Activated CD8-positive, alpha-beta T cell treated with anti-CD3 and anti-CD28 coated beads, Interleukin-2, amount 10 ng/mL, durations not matched to agents 7 days and 5 days (primary cell): ENCODE measurements at regions not wholly inside any gene's neighbourhood (a gene's known extent, or its start where the extent isn't known, plus 50 kb on each side); places are given as distances from the start of the nearest gene placed in this dataset.
"Not testable (repeated sequence)": the region's sequence is repeated elsewhere in the genome, so short reads cannot be mapped to it uniquely, and the experiment has no call there.

Experiments
- ATAC-seq: fragments of 150-1000 bp; cut with Tn5 transposase; one replicate; pipeline ENCODE4 v1.10.0; 2021; ENCODE audit warnings: moderate library complexity
- CTCF ChIA-PET: fragments of 350-600 bp; sonication (Branson Sonifier 250); formaldehyde crosslinking; loops from one replicate; lab custom pipeline; 2021; ENCODE audit warnings: antibody characterized with exemption; lab: Charles Lee
- POLR2A ChIA-PET: fragments of 350-600 bp; sonication (Branson Sonifier 250); formaldehyde crosslinking; loops from one replicate; lab custom pipeline; 2021; ENCODE audit warnings: antibody characterized with exemption; lab: Charles Lee
- DNase-seq: peaks from one replicate; pipeline ENCODE4 v3.0.0-alpha.2; 2020
- H3K27ac Mint-ChIP-seq: one replicate; pipeline ENCODE4 v1.8.0; 2021; ENCODE audit warnings: mild to moderate bottlenecking, mixed read lengths
- H3K27me3 Mint-ChIP-seq: one replicate; pipeline ENCODE4 v1.8.0; 2021; ENCODE audit warnings: low read depth, mixed read lengths
- H3K36me3 Mint-ChIP-seq: one replicate; pipeline ENCODE4 v1.8.0; 2021; ENCODE audit warnings: low read depth, mixed read lengths
- H3K4me1 Mint-ChIP-seq: one replicate; pipeline ENCODE4 v1.8.0; 2021; ENCODE audit warnings: low read depth, mixed read lengths
- H3K4me3 Mint-ChIP-seq: one replicate; pipeline ENCODE4 v1.8.0; 2021; ENCODE audit warnings: mild to moderate bottlenecking, mixed read lengths
- H3K9me3 Mint-ChIP-seq: one replicate; pipeline ENCODE4 v1.8.0; 2022; ENCODE audit warnings: mixed read lengths; ENCODE audit not compliant: insufficient read depth

DNA sequence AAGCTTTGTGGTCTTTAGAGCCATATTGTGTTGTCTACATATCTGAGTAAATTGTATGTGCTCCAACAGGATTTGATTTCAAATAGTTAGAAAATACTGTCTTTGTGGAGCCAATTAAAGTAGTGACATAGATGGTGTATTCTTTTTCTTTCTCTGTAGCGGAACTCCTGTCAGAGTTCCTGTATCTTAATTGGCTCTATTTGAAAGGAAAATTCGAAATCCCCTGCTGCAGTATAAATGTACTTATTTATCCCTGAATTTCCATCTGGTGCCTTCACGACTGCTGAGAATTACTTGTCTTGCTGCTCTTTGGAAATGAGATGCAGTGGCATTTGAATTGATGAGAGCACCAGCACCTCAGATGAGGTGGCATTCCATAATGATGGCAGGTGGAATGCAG, 546.7 kb upstream of the SGCD start:
- no peaks in the 10 kb centered on the region for H3K9me3 Mint-ChIP-seq
- POLR2A ChIA-PET, result no interaction called here
- no peak overlapping the region for H3K4me3 Mint-ChIP-seq
- no peaks in the 10 kb centered on the region for H3K4me1 Mint-ChIP-seq
- no peak overlapping the region for H3K27ac Mint-ChIP-seq
- DNase-seq (no peak), ATAC-seq (no peak)
- H3K36me3 Mint-ChIP-seq, result no peaks in the 10 kb centered on the region
- CTCF ChIA-PET, result no interaction called here
- H3K27me3 Mint-ChIP-seq, result no peaks in the 10 kb centered on the region

DNA sequence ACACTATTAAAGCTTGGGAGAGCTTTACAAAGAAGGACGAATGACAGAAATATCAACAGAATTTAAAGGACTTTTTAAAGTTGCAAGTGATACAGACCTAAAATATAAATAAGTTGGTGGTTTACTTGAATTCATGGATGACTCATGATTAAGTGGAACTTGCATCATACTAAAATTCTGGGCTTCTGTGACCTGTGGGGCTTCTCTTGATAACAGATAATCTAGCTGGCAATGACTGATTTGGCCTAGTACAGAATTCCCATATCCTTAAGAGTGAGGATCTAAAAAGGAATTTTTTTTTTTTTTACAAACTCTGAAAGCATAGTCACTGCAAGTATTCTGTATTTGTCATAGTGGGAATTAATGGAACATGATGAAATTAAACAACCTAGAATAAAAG, 543.7 kb upstream of the SGCD start:
- ATAC-seq, result no peak
- H3K4me3 Mint-ChIP-seq, result no peak overlapping the region
- H3K9me3 Mint-ChIP-seq, result no peaks in the 10 kb centered on the region
- no peaks in the 10 kb centered on the region for H3K27me3 Mint-ChIP-seq
- no peaks in the 10 kb centered on the region for H3K36me3 Mint-ChIP-seq
- H3K27ac Mint-ChIP-seq, result no peak overlapping the region
- CTCF ChIA-PET, result no interaction called here
- POLR2A ChIA-PET, result interaction anchor here (0.6 kb wide), 1 partner anchor 53 kb away, joined by 8 read pairs; no protein-coding TSS in a partner anchor
- DNase-seq, result no peak
- no peaks in the 10 kb centered on the region for H3K4me1 Mint-ChIP-seq

DNA sequence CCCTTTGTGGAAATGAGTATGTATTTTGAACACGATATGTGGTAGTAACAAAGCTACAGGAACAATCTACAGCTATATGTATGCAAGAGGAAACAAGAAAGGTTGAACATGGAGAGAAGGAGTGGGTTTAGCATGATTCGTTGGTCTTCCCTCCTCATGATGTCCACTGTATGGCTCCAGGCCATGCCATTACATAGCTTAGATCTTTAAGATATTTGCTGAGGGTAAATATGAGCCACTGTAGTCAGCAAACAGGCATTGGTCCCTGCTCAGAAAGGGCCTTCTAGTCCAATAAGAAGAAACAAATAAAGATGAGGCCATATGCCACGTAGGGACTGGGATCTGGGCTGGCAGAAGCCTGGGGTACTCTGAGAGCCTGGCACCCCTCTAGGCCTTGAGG, 543.2 kb upstream of the SGCD start:
- H3K27me3 Mint-ChIP-seq, result no peaks in the 10 kb centered on the region
- CTCF ChIA-PET, result no interaction called here
- ATAC-seq (no peak), DNase-seq (no peak)
- no peaks in the 10 kb centered on the region for H3K4me1 Mint-ChIP-seq
- H3K36me3 Mint-ChIP-seq, result no peaks in the 10 kb centered on the region
- no peak overlapping the region for H3K27ac Mint-ChIP-seq
- POLR2A ChIA-PET, result interaction anchor here (0.6 kb wide), 1 partner anchor 53 kb away, joined by 8 read pairs; no protein-coding TSS in a partner anchor
- H3K4me3 Mint-ChIP-seq, result no peak overlapping the region
- no peaks in the 10 kb centered on the region for H3K9me3 Mint-ChIP-seq

DNA sequence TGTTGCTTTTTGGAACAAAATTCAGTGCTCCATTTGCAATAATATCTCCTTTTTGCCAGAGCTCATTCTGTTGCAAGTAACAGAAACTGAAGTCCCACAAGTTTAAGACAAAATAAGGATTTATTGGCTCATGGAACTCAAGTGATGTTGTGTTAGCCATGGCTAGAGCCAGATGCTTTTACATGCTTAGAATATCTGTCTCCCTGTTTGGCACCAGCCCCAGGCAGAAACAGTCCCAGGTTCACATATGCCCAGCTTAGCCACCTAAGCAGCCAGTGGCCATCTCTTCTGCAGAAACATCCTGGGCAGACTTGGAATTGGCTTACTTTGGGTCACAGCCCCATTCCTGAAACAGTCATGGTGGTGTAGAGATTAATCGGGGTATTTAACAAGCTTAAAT, 540.9 kb upstream of the SGCD start:
- no peaks in the 10 kb centered on the region for H3K9me3 Mint-ChIP-seq
- no peaks in the 10 kb centered on the region for H3K36me3 Mint-ChIP-seq
- DNase-seq (no peak), ATAC-seq (no peak)
- CTCF ChIA-PET, result no interaction called here
- no peaks in the 10 kb centered on the region for H3K27me3 Mint-ChIP-seq
- H3K27ac Mint-ChIP-seq, result no peak overlapping the region
- POLR2A ChIA-PET, result no interaction called here
- no peak overlapping the region for H3K4me3 Mint-ChIP-seq
- H3K4me1 Mint-ChIP-seq, result no peaks in the 10 kb centered on the region

DNA sequence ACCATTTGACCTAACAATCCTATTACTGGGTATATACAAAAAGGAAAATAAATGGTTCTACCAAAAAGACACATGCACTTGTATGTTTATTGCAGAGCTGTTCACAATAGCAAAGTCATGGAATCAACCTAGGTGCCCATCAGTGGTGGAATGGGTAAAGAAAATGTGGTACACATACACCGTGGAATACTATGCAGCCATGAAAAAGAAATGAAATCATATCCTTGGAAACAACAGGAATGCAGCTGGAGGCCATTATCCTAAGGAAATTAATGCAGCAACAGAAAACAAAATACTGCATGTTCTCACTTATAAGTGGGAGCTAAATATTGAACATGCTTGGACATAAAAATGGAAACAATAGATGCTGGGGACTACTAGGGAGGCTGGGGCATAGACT, 534.1 kb upstream of the SGCD start:
- ChIA-PET POLR2A (no interaction called here), CTCF (no interaction called here)
- peaks cover 15% of the 10 kb centered on the region for H3K9me3 Mint-ChIP-seq
- H3K4me3 Mint-ChIP-seq, result no peak overlapping the region
- no peaks in the 10 kb centered on the region for H3K4me1 Mint-ChIP-seq
- no peaks in the 10 kb centered on the region for H3K27me3 Mint-ChIP-seq
- no peak overlapping the region for H3K27ac Mint-ChIP-seq
- ATAC-seq (no peak), DNase-seq (no peak)
- no peaks in the 10 kb centered on the region for H3K36me3 Mint-ChIP-seq

DNA sequence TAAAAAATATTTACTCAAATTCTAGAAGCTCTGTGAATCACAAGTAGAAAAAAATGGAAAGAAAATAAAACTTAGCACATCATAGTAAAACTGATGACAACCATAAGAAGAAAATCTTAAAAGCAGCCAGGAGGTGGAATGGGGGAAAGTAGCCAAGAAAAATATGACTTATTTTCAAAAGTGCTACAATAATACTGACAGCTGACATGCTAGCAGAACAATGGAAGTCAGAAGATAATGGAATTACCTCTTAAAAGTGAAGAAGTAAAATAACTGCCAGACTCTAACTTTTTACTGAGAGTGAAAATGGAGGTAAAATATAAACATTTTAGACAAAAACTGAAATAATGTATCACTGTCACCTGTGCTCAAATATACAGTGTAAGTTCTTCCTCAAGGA, 532.2 kb upstream of the SGCD start:
- DNase-seq, result no peak
- Mint-ChIP-seq H3K4me1 (no peaks in the 10 kb centered on the region), H3K9me3 (peaks cover 15% of the 10 kb centered on the region), H3K4me3 (no peak overlapping the region), H3K36me3 (no peaks in the 10 kb centered on the region), H3K27ac (no peak overlapping the region), H3K27me3 (no peaks in the 10 kb centered on the region)
- ChIA-PET POLR2A (no interaction called here), CTCF (no interaction called here)
- ATAC-seq, result no peak

DNA sequence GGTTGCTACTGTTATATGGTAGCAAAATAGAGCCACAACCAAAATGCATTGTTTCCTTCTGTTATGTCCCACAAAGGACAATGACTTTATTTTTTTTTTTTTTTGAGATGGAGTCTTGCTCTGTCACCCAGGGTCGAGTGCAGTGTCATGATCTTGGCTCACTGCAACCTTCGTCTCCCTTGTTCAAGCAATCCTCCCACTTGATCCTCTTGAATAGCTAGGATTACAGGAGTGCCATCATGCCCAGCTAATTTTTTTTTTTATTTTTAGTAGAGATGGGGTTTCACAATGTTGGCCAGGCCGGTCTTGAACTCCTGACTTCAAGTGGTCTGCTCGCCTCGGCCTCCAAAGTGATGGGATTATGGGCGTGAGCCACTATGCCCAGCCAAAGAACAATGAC, 527.7 kb upstream of the SGCD start:
- Mint-ChIP-seq H3K36me3 (no peaks in the 10 kb centered on the region), H3K4me1 (no peaks in the 10 kb centered on the region), H3K27me3 (no peaks in the 10 kb centered on the region), H3K27ac (no peak overlapping the region), H3K4me3 (no peak overlapping the region), H3K9me3 (peaks cover 9% of the 10 kb centered on the region)
- ATAC-seq (no peak), DNase-seq (no peak)
- ChIA-PET POLR2A (no interaction called here), CTCF (no interaction called here)

DNA sequence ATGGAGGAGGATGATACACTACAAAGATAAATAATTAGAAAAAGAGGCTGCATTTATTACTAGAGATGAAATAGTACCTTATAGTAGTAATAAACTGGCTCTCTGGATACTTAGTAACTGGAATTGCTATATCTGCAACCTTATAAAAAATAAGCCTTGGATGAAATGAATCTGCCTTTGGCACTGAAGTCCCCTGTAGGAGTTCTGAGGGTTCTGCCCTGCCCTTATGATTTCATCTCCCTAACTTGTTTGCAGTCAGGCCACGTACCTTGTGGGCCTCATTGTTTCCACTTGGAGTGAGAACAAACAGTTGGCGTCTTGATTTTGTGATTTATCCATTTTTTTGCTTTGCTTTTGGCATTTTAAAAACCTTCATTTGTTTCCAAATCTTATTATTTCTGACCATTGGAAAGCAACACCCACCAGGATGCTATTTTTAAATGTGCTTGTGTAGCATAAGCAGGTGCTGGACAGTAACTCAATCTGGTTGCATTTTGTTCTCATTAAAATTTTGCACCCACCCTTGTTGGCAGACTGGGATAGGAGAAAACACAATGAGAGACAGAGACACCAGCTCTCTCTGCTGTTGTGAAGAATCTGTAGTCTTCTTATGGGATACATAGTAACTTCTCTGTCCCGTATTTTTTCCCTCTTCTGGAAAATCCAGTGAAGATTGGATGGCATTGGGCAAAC, 518.9 kb upstream of the SGCD start:
- CTCF ChIA-PET, result no interaction called here
- no peaks in the 10 kb centered on the region for H3K27me3 Mint-ChIP-seq
- no peak overlapping the region for H3K27ac Mint-ChIP-seq

DNA sequence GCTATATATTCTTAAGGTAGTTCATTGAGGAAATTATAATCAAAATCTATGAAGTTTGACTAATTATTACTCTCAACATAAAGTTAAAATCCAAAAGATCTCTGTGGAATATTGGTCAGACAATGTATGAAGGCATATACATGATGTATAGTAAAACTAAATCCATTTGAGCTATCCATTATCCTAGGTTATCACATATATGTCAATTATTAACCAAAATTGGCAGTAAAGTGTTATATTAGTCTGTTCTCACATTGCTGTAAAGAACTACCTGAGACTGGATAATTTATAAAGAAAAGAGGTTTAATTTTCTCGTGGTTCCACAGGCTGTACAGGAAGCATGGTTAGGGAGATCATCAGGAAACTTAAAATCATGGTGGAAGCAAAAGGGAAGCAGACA, 511.7 kb upstream of the SGCD start:
- no peak for DNase-seq
- H3K4me3 Mint-ChIP-seq, result no peak overlapping the region
- ATAC-seq, result no peak
- H3K9me3 Mint-ChIP-seq, result no peaks in the 10 kb centered on the region
- H3K27ac Mint-ChIP-seq, result no peak overlapping the region
- H3K4me1 Mint-ChIP-seq, result no peaks in the 10 kb centered on the region
- POLR2A ChIA-PET, result no interaction called here
- CTCF ChIA-PET, result no interaction called here
- H3K36me3 Mint-ChIP-seq, result no peaks in the 10 kb centered on the region
- H3K27me3 Mint-ChIP-seq, result no peaks in the 10 kb centered on the region

More for the DNA sequence above, 518.9 kb upstream of the SGCD start:
- no peak overlapping the region for H3K4me3 Mint-ChIP-seq
- no peaks in the 10 kb centered on the region for H3K9me3 Mint-ChIP-seq
- H3K4me1 Mint-ChIP-seq, result no peaks in the 10 kb centered on the region
- ATAC-seq (no peak), DNase-seq (no peak)
- H3K36me3 Mint-ChIP-seq, result no peaks in the 10 kb centered on the region
- POLR2A ChIA-PET, result no interaction called here

DNA sequence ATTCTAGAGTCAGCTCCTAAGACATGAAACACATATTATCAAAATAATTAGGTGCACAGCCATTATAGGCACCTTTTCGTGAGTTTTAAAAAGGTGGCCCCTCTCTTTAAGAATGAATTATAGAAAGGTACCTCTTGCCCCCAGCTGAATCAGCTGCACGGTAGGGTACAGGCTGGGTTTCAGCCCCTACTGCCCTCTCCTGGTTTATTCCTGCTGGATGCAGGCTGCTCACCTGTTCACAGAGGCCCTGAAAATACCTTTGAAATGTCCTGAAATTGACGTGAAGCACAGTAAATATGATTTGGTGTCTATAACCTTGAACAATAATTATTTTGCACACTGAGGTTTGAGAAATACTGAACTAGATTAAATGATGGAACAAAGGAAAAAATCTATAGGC, 504.8 kb upstream of the SGCD start:
- no peaks in the 10 kb centered on the region for H3K4me1 Mint-ChIP-seq
- ATAC-seq (no peak), DNase-seq (no peak)
- H3K9me3 Mint-ChIP-seq, result no peaks in the 10 kb centered on the region
- ChIA-PET POLR2A (no interaction called here), CTCF (no interaction called here)
- H3K27ac Mint-ChIP-seq, result no peak overlapping the region
- H3K36me3 Mint-ChIP-seq, result no peaks in the 10 kb centered on the region
- H3K27me3 Mint-ChIP-seq, result no peaks in the 10 kb centered on the region
- no peak overlapping the region for H3K4me3 Mint-ChIP-seq

DNA sequence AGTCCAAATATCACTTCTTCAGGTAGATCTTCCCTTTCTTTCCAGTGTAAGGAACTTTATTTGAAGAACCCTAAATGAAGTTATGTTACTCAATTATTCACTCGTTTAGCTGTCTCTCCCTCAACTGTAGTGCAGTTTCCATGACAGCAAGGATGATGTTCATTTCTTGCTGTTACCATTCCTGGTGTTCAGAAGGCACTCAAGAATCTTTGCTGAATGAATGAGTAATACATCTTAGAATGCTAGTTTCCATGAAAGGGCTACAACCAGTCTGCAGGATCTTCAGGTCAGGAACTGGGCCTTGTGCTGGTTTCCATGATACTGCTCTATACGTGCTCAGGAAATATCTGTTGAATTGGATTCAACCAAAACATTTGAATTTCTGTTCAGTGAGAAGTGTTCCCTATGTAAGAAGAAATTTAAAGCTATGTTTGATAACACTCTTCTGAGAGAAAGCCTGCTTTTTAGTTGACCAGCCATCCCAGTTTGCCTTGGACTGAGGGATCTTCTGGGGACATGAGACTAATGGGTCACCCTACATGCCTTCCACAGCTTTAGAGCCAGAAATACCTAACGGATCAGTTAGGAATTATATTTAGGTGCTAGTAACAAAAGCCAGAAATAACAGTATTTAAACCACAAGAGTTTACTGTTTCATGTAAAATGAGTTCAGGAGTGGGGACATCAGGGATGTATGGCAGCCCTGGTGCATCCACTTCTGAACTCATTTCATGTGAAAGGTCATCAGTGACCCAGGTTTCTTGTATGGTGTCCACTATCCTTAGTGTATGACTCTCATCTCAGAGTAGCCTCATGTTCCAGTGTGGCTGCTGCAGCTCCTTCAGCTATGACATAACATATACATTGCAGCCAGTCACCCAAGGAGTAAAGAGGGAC, 500.1 kb upstream of the SGCD start:
- DNase-seq, result no peak
- Mint-ChIP-seq H3K36me3 (no peaks in the 10 kb centered on the region), H3K4me3 (no peak overlapping the region), H3K27ac (no peak overlapping the region), H3K4me1 (no peaks in the 10 kb centered on the region), H3K27me3 (no peaks in the 10 kb centered on the region), H3K9me3 (no peaks in the 10 kb centered on the region)
- ChIA-PET POLR2A (no interaction called here), CTCF (no interaction called here)
- no peak for ATAC-seq

DNA sequence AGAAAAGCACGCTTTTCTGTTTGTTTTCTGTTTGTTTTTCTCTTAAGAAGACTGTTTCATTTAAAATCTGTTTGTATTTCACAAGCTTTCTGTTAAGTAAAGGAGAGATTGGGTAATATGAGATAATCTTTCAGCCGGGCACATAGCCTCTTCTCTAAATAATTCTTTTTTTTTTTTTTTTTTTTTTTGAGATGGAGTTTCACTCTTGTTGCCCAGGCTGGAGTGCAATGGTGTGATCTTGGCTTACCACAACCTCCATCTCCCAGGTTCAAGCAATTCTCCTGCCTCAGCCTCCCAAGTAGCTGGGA, 499.5 kb upstream of the SGCD start:
- H3K4me1 Mint-ChIP-seq, H3K27me3 Mint-ChIP-seq, H3K27ac Mint-ChIP-seq, H3K9me3 Mint-ChIP-seq, ATAC-seq, H3K4me3 Mint-ChIP-seq, H3K36me3 Mint-ChIP-seq, DNase-seq, CTCF ChIA-PET, POLR2A ChIA-PET: not testable (repeated sequence)
